Activated CD8-positive, alpha-beta T cell treated with anti-CD3 and anti-CD28 coated beads for 36 hours (primary cell): ENCODE measurements at regions not wholly inside any gene's neighbourhood (a gene's known extent, or its start where the extent isn't known, plus 50 kb on each side); places are given as distances from the start of the nearest gene placed in this dataset.
A peak's percentile ranks its signal among the peaks of the same experiment; 100 is the strongest.

Source experiments
- ATAC-seq: fragments of 200-7000 bp; cut with Tn5 transposase; one replicate; pipeline ENCODE4 v1.10.0; 2021; ENCODE audit warnings: mild to moderate bottlenecking, moderate library complexity
- CTCF ChIA-PET: fragments of 350-600 bp; sonication (Branson Sonifier 250); formaldehyde crosslinking; loops from one replicate; lab custom pipeline; 2021; ENCODE audit warnings: antibody characterized with exemption; lab: Charles Lee
- POLR2A ChIA-PET: fragments of 350-600 bp; sonication (Branson Sonifier 250); formaldehyde crosslinking; loops from one replicate; lab custom pipeline; 2021; ENCODE audit warnings: antibody characterized with exemption; lab: Charles Lee
- DNase-seq: peaks from one replicate; pipeline ENCODE4 v3.0.0-alpha.2; 2020
- H3K27ac Mint-ChIP-seq: one replicate; pipeline ENCODE4 v1.8.0; 2021; ENCODE audit warnings: mild to moderate bottlenecking, mixed read lengths
- H3K27me3 Mint-ChIP-seq: one replicate; pipeline ENCODE4 v1.8.0; 2021; ENCODE audit warnings: mixed read lengths
- H3K36me3 Mint-ChIP-seq: one replicate; pipeline ENCODE4 v1.8.0; 2021; ENCODE audit warnings: low read depth, mixed read lengths
- H3K4me1 Mint-ChIP-seq: one replicate; pipeline ENCODE4 v1.8.0; 2021; ENCODE audit warnings: low read depth, mixed read lengths
- H3K4me3 Mint-ChIP-seq: one replicate; pipeline ENCODE4 v1.8.0; 2021; ENCODE audit warnings: mild to moderate bottlenecking, moderate library complexity, mixed read lengths
- H3K9me3 Mint-ChIP-seq: one replicate; pipeline ENCODE4 v1.8.0; 2021; ENCODE audit warnings: mixed read lengths
- intact Hi-C: fragments of 100-400 bp; cut with micrococcal nuclease; formaldehyde crosslinking; loops from one replicate; pipeline ENCODE4 v1.10.0; 2022
- TF ChIP-seq, protein P1 (sequence below): fragments of 200-600 bp; IDR thresholded peaks from one replicate; pipeline ENCODE4 v1.8.0; 2022; ENCODE audit warnings: antibody characterized with exemption, mild to moderate bottlenecking

DNA sequence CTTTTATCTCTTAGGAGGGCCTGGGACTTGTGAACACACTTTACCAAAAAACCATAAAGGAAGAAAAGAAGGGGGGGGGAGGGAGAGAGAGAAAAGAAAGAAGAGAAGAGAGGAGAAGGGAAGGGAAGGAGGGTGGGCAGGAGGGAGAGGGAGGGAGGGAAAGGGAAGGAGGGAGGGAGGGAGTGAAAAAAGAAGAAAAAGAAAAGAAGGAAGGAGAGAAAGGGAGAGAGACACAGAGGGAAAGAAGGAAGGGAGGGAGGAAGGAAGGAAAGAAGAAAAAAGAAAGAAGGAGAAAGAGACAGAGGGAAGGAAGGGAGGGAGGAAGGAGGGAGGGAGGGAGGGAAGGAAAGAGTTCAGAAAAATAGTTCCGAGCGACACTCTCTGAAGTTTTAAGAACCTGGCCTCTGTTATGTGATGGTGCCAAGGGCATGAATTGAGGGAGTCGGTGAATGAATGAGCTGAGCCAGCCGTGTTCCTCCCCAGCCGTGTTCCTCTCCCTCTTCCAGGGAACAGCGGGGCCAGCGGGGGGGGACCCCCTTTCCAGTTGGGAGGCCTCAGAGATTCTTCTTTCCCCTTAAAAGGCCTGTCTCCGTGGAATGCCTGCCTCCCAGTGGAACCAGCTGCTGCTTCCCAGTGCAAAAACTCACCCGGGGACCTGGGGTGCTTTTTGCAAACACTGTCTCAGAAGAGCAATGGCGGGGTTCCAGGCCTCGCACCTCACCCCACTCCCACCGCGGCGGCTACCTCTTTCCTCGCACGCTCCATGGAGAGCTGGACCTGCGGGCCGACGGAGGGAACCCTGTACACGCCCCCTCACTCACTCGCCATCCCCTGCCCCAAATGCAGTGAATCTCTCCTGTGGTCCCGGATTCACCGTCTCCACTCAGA lies 84.1 kb downstream of the FOXL3 start:
- POLR2A ChIA-PET, result interaction anchor here (0.8 kb wide), 1 partner anchor 12 kb away, joined by 3 read pairs; no protein-coding TSS in a partner anchor
- Mint-ChIP-seq H3K9me3 (no peaks in the 10 kb centered on the region), H3K4me3 (no peak overlapping the region), H3K4me1 (peaks cover 2% of the 10 kb centered on the region), H3K27ac (no peak overlapping the region), H3K36me3 (no peaks in the 10 kb centered on the region), H3K27me3 (no peaks in the 10 kb centered on the region)
- TF ChIP-seq, protein P1, sequence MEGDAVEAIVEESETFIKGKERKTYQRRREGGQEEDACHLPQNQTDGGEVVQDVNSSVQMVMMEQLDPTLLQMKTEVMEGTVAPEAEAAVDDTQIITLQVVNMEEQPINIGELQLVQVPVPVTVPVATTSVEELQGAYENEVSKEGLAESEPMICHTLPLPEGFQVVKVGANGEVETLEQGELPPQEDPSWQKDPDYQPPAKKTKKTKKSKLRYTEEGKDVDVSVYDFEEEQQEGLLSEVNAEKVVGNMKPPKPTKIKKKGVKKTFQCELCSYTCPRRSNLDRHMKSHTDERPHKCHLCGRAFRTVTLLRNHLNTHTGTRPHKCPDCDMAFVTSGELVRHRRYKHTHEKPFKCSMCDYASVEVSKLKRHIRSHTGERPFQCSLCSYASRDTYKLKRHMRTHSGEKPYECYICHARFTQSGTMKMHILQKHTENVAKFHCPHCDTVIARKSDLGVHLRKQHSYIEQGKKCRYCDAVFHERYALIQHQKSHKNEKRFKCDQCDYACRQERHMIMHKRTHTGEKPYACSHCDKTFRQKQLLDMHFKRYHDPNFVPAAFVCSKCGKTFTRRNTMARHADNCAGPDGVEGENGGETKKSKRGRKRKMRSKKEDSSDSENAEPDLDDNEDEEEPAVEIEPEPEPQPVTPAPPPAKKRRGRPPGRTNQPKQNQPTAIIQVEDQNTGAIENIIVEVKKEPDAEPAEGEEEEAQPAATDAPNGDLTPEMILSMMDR, result no peak
- ATAC-seq, result no peak
- CTCF ChIA-PET, result no interaction called here
- intact Hi-C loops, result no loop called here
- peak; percentile 0 for DNase-seq

DNA sequence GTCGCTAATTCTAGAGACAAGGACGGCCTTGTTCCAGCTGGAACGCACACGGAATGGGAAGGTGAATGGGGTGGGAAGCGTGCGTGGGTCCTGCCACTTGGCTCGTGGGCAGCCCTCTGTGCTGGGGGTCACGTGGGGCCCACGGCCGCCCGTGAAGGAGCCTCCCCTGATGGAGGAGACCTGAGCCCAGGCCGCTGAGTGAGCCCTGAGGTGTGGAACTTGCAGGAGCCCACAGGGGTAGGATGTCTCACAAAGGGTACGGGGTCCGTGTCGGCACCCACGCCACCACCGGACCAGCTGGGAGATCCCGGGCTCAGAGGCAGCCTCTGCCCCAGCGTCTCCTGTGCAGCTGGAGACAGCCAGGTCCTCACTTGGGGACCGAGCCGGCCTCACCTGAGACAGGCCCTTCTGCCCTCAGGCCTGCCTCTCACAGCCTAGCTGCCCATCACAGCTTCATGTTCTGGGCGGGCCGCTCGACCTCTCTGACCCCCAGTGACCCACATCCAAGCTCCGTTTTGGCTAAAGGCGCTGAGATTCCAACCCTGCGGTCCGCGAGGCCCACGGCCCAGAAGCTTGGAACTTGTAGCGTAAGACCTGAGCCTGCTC lies 84.8 kb downstream of the FOXL3 start:
- ChIA-PET CTCF (no interaction called here), POLR2A (interaction anchor here (0.8 kb wide), 1 partner anchor 13 kb away, joined by 3 read pairs; no protein-coding TSS in a partner anchor)
- Mint-ChIP-seq H3K27me3 (no peaks in the 10 kb centered on the region), H3K27ac (no peak overlapping the region), H3K9me3 (no peaks in the 10 kb centered on the region), H3K4me3 (no peak overlapping the region), H3K36me3 (no peaks in the 10 kb centered on the region), H3K4me1 (peaks cover 2% of the 10 kb centered on the region)
- TF ChIP-seq, protein P1, result no peak
- ATAC-seq, result no peak
- intact Hi-C loops, result no loop called here
- DNase-seq, result peak; percentile 1

DNA sequence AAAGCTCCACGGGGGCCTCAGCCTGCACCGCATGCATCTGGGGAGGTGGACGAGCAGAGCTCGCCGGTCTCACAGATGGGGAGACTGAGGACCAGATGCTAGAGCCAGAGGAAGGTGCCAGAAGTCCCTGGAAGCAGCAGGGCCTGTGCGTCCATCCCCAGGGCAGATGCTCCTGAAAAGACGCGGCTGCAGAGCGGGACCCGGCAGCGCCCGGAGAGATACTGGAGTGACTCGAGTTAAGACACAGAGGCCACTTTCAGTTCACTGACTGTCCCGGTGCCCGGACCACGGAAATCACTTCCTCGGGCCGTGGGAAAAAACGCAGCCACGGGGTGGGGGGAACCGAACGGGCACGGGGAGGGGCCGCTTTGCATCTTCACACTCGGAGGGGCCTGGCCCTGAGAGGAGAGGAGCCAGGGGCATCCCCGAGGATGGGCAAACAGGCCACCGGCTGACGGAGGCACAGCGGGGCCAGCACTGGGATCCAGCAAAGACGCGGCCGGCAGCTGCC lies 85.4 kb downstream of the FOXL3 start:
- Mint-ChIP-seq H3K27ac (no peak overlapping the region), H3K27me3 (no peaks in the 10 kb centered on the region), H3K4me3 (no peak overlapping the region), H3K4me1 (peaks cover 5% of the 10 kb centered on the region), H3K36me3 (no peaks in the 10 kb centered on the region), H3K9me3 (no peaks in the 10 kb centered on the region)
- POLR2A ChIA-PET, result no interaction called here
- ATAC-seq (no peak), DNase-seq (peak; percentile 0)
- CTCF ChIA-PET, result no interaction called here
- TF ChIP-seq, protein P1, result no peak
- intact Hi-C loops, result no loop called here

DNA sequence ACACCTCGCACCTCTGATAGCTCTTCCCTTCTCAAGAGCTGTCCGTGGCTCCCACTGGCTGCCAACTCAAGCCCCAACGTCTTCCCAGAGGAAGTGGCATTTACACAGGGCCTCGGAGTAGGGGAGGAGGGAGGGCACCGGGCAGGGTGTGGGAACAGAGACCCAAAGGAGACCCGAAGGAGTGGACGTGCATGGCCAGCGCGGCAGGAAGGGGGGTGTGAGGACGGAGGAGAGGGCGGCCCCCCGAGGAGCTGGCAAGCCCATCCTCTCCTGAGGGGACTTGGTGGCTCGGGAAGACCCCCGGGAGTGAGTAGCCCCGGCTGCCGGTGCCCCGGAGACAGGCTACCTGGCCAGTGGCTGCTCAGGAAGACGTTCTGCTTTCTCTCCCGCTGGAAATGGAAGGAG lies 85.9 kb downstream of the FOXL3 start:
- POLR2A ChIA-PET, result no interaction called here
- no peak for ATAC-seq

More for the DNA sequence above, 85.9 kb downstream of the FOXL3 start:
- Mint-ChIP-seq H3K4me3 (no peak overlapping the region), H3K27me3 (no peaks in the 10 kb centered on the region), H3K9me3 (no peaks in the 10 kb centered on the region), H3K4me1 (peaks cover 8% of the 10 kb centered on the region), H3K36me3 (no peaks in the 10 kb centered on the region), H3K27ac (no peak overlapping the region)
- no peak for DNase-seq
- intact Hi-C loops, result no loop called here
- CTCF ChIA-PET, result no interaction called here
- TF ChIP-seq, protein P1, result no peak
